Type B pancreatic cell (in vitro differentiated cells): ENCODE measurements at regions not wholly inside any gene's neighbourhood (a gene's known extent, or its start where the extent isn't known, plus 50 kb on each side); places are given as distances from the start of the nearest gene placed in this dataset.
"Not testable (repeated sequence)": the region's sequence is repeated elsewhere in the genome, so short reads cannot be mapped to it uniquely, and the experiment has no call there.

ENCODE experiments used
- DNase-seq: peaks from one replicate; pipeline ENCODE4 v3.0.0; 2021; ENCODE audit warnings: mixed read lengths; ENCODE audit not compliant: unreplicated experiment; ENCODE audit errors: extremely low spot score
- H3K27ac Mint-ChIP-seq: 2 replicates; pipeline ENCODE4 v1.8.0; 2021; ENCODE audit warnings: mild to moderate bottlenecking, mixed read lengths
- H3K27me3 Mint-ChIP-seq: 2 replicates; pipeline ENCODE4 v1.8.0; 2021; ENCODE audit warnings: mixed read lengths
- H3K36me3 Mint-ChIP-seq: 2 replicates; pipeline ENCODE4 v1.8.0; 2021; ENCODE audit warnings: mixed read lengths
- H3K4me1 Mint-ChIP-seq: one replicate; pipeline ENCODE4 v1.8.0; 2021; ENCODE audit warnings: mixed read lengths; ENCODE audit not compliant: unreplicated experiment
- H3K4me3 Mint-ChIP-seq: 2 replicates; pipeline ENCODE4 v1.8.0; 2021; ENCODE audit warnings: mild to moderate bottlenecking, mixed read lengths
- H3K9me3 Mint-ChIP-seq: 2 replicates; pipeline ENCODE4 v1.8.0; 2021; ENCODE audit warnings: mixed read lengths
- TF ChIP-seq, protein P1 (sequence below): fragments of 200-600 bp; sonication (generic); conservative IDR thresholded peaks from 2 replicates; pipeline ENCODE4 v1.5.0; 2021; ENCODE audit warnings: antibody characterized with exemption, mild to moderate bottlenecking

DNA sequence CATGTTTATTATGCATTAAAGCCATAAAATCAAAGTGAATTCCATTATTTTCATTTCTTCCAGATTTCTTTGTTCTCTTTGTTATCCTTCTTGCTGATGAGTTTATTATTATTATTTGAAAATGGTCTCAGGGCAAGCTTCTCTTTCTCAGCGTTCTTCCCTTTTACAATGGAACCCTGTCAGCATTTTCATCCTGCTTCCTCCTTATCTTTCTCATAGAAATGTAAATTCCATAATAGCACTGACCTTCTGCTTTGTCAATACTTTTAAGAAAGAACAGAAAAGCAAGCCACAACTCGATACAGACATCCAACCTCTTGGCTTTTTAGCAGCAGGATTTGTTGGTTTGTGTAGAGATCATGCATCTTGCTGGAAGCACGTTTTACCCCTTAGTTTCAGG, 114.0 kb upstream of the BASP1 start:
- Mint-ChIP-seq H3K27ac (no peak overlapping the region), H3K4me1 (peaks cover 5% of the 10 kb centered on the region), H3K36me3 (no peaks in the 10 kb centered on the region), H3K9me3 (no peaks in the 10 kb centered on the region), H3K27me3 (no peaks in the 10 kb centered on the region), H3K4me3 (no peak overlapping the region)
- no peak for DNase-seq
- TF ChIP-seq, protein P1, sequence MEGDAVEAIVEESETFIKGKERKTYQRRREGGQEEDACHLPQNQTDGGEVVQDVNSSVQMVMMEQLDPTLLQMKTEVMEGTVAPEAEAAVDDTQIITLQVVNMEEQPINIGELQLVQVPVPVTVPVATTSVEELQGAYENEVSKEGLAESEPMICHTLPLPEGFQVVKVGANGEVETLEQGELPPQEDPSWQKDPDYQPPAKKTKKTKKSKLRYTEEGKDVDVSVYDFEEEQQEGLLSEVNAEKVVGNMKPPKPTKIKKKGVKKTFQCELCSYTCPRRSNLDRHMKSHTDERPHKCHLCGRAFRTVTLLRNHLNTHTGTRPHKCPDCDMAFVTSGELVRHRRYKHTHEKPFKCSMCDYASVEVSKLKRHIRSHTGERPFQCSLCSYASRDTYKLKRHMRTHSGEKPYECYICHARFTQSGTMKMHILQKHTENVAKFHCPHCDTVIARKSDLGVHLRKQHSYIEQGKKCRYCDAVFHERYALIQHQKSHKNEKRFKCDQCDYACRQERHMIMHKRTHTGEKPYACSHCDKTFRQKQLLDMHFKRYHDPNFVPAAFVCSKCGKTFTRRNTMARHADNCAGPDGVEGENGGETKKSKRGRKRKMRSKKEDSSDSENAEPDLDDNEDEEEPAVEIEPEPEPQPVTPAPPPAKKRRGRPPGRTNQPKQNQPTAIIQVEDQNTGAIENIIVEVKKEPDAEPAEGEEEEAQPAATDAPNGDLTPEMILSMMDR, result no peak

GRCh38 chr5:17105744-17106418, 111.5 kb upstream of the BASP1 start:
- no peak overlapping the region for H3K4me3 Mint-ChIP-seq
- H3K4me1 Mint-ChIP-seq, result peaks cover 5% of the 10 kb centered on the region
- no peaks in the 10 kb centered on the region for H3K36me3 Mint-ChIP-seq
- H3K27ac Mint-ChIP-seq, result no peak overlapping the region
- TF ChIP-seq, protein P1, result no peak
- no peak for DNase-seq
- no peaks in the 10 kb centered on the region for H3K9me3 Mint-ChIP-seq
- no peaks in the 10 kb centered on the region for H3K27me3 Mint-ChIP-seq

- no peaks in the 10 kb centered on the region for H3K27me3 Mint-ChIP-seq
- no peaks in the 10 kb centered on the region for H3K9me3 Mint-ChIP-seq
- no peak overlapping the region for H3K4me3 Mint-ChIP-seq
- peaks cover 5% of the 10 kb centered on the region for H3K4me1 Mint-ChIP-seq
- no peak overlapping the region for H3K27ac Mint-ChIP-seq
- H3K36me3 Mint-ChIP-seq, result no peaks in the 10 kb centered on the region
- TF ChIP-seq, protein P1, result no peak
- DNase-seq, result no peak
Observed at GRCh38 chr5:17106521-17106920, 110.9 kb upstream of the BASP1 start.

DNA sequence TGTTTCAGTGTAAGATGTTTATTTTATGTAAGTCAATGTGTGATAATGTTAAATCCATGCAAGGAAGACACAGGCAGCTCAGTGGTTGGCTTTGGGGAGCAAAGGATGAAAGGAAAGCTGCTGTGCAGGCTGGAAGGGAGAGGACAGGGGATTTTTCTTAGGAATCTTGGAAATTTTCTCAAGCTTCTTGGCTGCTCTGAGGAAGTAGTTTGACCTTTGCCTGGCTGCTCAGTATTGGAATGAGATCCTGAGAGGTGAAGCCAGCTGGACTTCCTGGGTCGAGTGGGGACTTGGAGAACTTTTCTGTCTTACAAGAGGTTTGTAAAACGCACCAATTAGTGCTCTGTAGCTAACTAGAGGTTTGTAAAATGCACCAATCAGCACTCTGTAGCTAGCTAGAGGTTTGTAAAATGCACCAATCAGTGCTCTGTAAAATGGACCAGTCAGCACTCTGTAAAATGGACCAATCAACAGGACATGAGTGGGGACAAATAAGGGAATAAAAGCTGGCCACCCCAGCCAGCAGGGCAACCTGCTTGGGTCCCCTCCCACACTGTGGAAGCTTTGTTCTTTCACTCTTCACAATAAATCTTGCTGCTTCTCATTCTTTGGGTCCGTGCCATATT, 105.2 kb upstream of the BASP1 start:
- H3K36me3 Mint-ChIP-seq, DNase-seq, H3K27me3 Mint-ChIP-seq, H3K4me3 Mint-ChIP-seq, H3K27ac Mint-ChIP-seq, H3K9me3 Mint-ChIP-seq: not testable (repeated sequence)
- peaks cover 26% of the 10 kb centered on the region for H3K4me1 Mint-ChIP-seq

- no peaks in the 10 kb centered on the region for H3K36me3 Mint-ChIP-seq
- no peak overlapping the region for H3K4me3 Mint-ChIP-seq
- no peaks in the 10 kb centered on the region for H3K27me3 Mint-ChIP-seq
- TF ChIP-seq, protein P1, result no peak
- DNase-seq, result no peak
- H3K9me3 Mint-ChIP-seq, result peaks cover under 1% of the 10 kb centered on the region
- peaks cover 27% of the 10 kb centered on the region for H3K4me1 Mint-ChIP-seq
- H3K27ac Mint-ChIP-seq, result no peak overlapping the region
Observed at GRCh38 chr5:17113174-17113958, 104.1 kb upstream of the BASP1 start.

DNA sequence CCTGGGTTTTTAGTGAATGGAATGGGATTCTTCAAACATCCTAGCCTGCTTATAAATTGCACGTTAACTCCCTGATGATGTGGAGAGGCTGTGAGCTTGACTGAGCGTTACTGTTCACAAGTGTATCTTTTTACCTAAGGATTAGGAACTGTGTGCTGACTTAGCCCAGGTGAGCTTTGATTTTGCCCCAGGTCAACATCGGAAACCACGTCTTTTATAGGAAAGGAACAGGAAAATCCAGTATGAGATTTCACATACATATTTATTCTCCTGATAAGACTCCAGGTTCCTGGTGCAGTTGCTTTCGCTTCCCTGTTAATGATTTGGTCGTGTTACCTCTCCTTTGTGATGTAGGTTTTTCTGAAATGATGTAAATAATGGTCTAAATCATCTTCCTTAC, 103.2 kb upstream of the BASP1 start:
- H3K4me3 Mint-ChIP-seq, result no peak overlapping the region
- H3K27ac Mint-ChIP-seq, result no peak overlapping the region
- H3K9me3 Mint-ChIP-seq, result peaks cover 6% of the 10 kb centered on the region
- DNase-seq, result no peak
- H3K36me3 Mint-ChIP-seq, result no peaks in the 10 kb centered on the region
- TF ChIP-seq, protein P1, result no peak
- no peaks in the 10 kb centered on the region for H3K27me3 Mint-ChIP-seq
- peaks cover 33% of the 10 kb centered on the region for H3K4me1 Mint-ChIP-seq
